Upper lobe of left lung (tissue), 4 donors: ENCODE measurements at regions not wholly inside any gene's neighbourhood (a gene's known extent, or its start where the extent isn't known, plus 50 kb on each side); places are given as distances from the start of the nearest gene placed in this dataset.

Source experiments
- EP300 ChIP-seq, 4 donors: sonication (generic); formaldehyde crosslinking; IDR thresholded peaks; one replicate each; pipeline ENCODE4 v1.5.1; 2017; ENCODE audit warnings: antibody characterized with exemption in 4 of 4, control low read depth in 2 of 4
- POLR2A ChIP-seq, 4 donors: fragments of 450-650 bp; IDR thresholded peaks; one replicate each; pipeline ENCODE4 v1.5.1; 2016 to 2017; ENCODE audit warnings: antibody characterized with exemption in 4 of 4, mild to moderate bottlenecking in 2 of 4

DNA sequence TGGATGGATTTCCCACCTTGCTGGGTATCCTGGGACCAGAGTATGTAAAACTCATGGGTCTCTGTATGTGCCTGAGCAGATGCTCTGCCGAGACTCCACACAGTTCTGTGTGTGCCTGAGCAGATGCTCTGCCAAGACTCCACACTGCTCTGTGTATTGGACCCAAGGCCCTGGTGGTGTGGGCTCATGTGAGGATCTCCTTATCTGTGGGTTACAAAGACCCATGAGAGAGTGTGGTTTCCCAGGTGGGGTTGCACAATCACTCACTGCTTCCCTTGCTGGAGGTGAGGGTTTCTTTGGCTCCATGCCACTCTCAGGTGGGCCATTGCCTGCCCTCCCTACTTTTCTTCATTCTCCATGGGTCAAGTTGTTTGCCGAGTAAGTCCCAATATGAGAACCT, 141.5 kb downstream of the TBC1D30 start:
- TF ChIP-seq EP300 (IDR thresholded peaks at IDR 0.05) (no peak), POLR2A (IDR thresholded peaks at IDR 0.05) (no peak)
